MM.1S (cell line): ENCODE measurements at regions not wholly inside any gene's neighbourhood (a gene's known extent, or its start where the extent isn't known, plus 50 kb on each side); places are given as distances from the start of the nearest gene placed in this dataset.

Source experiments
- DNase-seq: peaks from one replicate; pipeline ENCODE4 v3.0.0-alpha.2; 2015
- H2AFZ ChIP-seq: fragments of 300-600 bp; sonication (generic); 2 replicates; pipeline ENCODE4 v1.6.0; 2016; ENCODE audit warnings: antibody characterized with exemption, low read length
- H3F3A ChIP-seq: fragments of 300-600 bp; sonication (generic); 2 replicates; pipeline ENCODE4 v1.6.1; 2016; ENCODE audit warnings: mild to moderate bottlenecking, antibody characterized with exemption, low read length, moderate library complexity, mixed read lengths; ENCODE audit not compliant: insufficient read depth
- H3K27ac ChIP-seq: fragments of 300-600 bp; sonication (generic); 2 replicates; pipeline ENCODE4 v1.5.1; 2016; ENCODE audit warnings: mild to moderate bottlenecking, low read length
- H3K27me3 ChIP-seq: fragments of 300-600 bp; sonication (generic); replicated peaks from 2 replicates; pipeline ENCODE4 v1.6.0; 2016; ENCODE audit warnings: low read length; ENCODE audit not compliant: insufficient read depth
- H3K36me3 ChIP-seq: fragments of 300-600 bp; sonication (generic); replicated peaks from 2 replicates; pipeline ENCODE4 v1.6.1; 2016; ENCODE audit warnings: mild to moderate bottlenecking, low read length, mixed read lengths; ENCODE audit not compliant: insufficient read depth
- H3K4me1 ChIP-seq: fragments of 300-600 bp; sonication (generic); 2 replicates; pipeline ENCODE4 v1.6.1; 2016; ENCODE audit warnings: low read length, mixed read lengths
- H3K4me2 ChIP-seq: fragments of 300-600 bp; sonication (generic); 2 replicates; pipeline ENCODE4 v1.6.0; 2016; ENCODE audit warnings: low read depth, low read length
- H3K4me3 ChIP-seq: fragments of 300-600 bp; sonication (generic); 2 replicates; pipeline ENCODE4 v1.5.1; 2016; ENCODE audit warnings: low read length, mixed read lengths
- H3K79me2 ChIP-seq: fragments of 300-600 bp; sonication (generic); 2 replicates; pipeline ENCODE4 v1.6.1; 2016; ENCODE audit warnings: mixed run types, low read length, mixed read lengths
- H3K9ac ChIP-seq: fragments of 300-600 bp; sonication (generic); 2 replicates; pipeline ENCODE4 v1.6.1; 2016; ENCODE audit warnings: low read length, mixed read lengths
- H3K9me2 ChIP-seq: fragments of 300-600 bp; sonication (generic); replicated peaks from 2 replicates; pipeline ENCODE4 v1.6.1; 2016; ENCODE audit warnings: mild to moderate bottlenecking, low read length, mixed read lengths; ENCODE audit not compliant: insufficient read depth
- H3K9me3 ChIP-seq: fragments of 300-600 bp; sonication (generic); replicated peaks from 2 replicates; pipeline ENCODE4 v1.6.1; 2016; ENCODE audit warnings: mild to moderate bottlenecking, low read length, mixed read lengths; ENCODE audit not compliant: insufficient read depth
- H4K20me1 ChIP-seq: fragments of 300-600 bp; sonication (generic); 2 replicates; pipeline ENCODE4 v1.6.1; 2016; ENCODE audit warnings: mild to moderate bottlenecking, low read length, moderate library complexity, mixed read lengths; ENCODE audit not compliant: insufficient read depth
- EZH2 ChIP-seq: fragments of 300-600 bp; sonication (generic); optimal IDR thresholded peaks from 2 replicates; pipeline ENCODE3; 2017; ENCODE audit warnings: low read depth, mild to moderate bottlenecking, antibody characterized with exemption, low read length, mixed read lengths
- EZH2phosphoT487 ChIP-seq: fragments of 300-600 bp; sonication (generic); IDR thresholded peaks from 2 replicates; pipeline ENCODE4 v1.6.1; 2018; ENCODE audit warnings: antibody characterized with exemption, low read length
- TF ChIP-seq, protein P1 (sequence below): fragments of 300-600 bp; sonication (generic); IDR thresholded peaks from 2 replicates; pipeline ENCODE4 v1.5.1; 2016; ENCODE audit warnings: antibody characterized with exemption, low read length, mixed read lengths

GRCh38 chr14:26873362-26873960, 275.6 kb upstream of the NOVA1 start:
- no peak for TF ChIP-seq EZH2phosphoT487
- no peak for TF ChIP-seq EZH2
- Histone ChIP-seq H3F3A (no peaks in the 10 kb centered on the region), H3K27me3 (no peaks in the 10 kb centered on the region), H3K4me1 (no peaks in the 10 kb centered on the region), H3K9me2 (no peaks in the 10 kb centered on the region), H3K4me3 (no peak overlapping the region), H3K9ac (no peak overlapping the region), H3K9me3 (no peaks in the 10 kb centered on the region), H3K79me2 (no peaks in the 10 kb centered on the region), H2AFZ (no peak overlapping the region), H4K20me1 (no peaks in the 10 kb centered on the region), H3K36me3 (no peaks in the 10 kb centered on the region), H3K4me2 (no peak overlapping the region), H3K27ac (no peak overlapping the region)
- DNase-seq: no peak

DNA sequence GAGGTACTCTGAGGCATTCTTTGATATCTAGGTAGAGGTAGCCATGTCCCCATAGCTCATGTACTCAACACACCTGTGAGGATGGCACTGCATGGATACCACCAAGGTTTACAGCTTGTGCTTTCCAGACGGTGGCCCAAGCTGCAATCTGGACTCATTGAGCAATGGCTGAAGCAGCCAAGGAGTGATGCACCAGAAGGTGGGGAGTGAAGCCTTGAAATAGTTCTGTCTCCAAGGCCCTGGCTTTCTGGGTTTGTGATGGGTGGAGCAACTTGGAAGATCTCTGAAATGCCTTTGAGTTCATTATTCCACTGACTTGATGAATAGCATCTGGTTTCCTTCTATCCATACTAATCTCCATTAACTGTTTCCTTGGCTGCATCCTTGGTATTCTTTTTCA, 290.0 kb upstream of the NOVA1 start:
- no peak overlapping the region for H2AFZ ChIP-seq
- no peaks in the 10 kb centered on the region for H4K20me1 ChIP-seq
- H3K79me2 ChIP-seq: no peaks in the 10 kb centered on the region
- no peak overlapping the region for H3K4me3 ChIP-seq
- H3K27me3 ChIP-seq: no peaks in the 10 kb centered on the region
- H3F3A ChIP-seq: no peaks in the 10 kb centered on the region
- DNase-seq: no peak
- TF ChIP-seq EZH2: no peak
- TF ChIP-seq, protein P1, sequence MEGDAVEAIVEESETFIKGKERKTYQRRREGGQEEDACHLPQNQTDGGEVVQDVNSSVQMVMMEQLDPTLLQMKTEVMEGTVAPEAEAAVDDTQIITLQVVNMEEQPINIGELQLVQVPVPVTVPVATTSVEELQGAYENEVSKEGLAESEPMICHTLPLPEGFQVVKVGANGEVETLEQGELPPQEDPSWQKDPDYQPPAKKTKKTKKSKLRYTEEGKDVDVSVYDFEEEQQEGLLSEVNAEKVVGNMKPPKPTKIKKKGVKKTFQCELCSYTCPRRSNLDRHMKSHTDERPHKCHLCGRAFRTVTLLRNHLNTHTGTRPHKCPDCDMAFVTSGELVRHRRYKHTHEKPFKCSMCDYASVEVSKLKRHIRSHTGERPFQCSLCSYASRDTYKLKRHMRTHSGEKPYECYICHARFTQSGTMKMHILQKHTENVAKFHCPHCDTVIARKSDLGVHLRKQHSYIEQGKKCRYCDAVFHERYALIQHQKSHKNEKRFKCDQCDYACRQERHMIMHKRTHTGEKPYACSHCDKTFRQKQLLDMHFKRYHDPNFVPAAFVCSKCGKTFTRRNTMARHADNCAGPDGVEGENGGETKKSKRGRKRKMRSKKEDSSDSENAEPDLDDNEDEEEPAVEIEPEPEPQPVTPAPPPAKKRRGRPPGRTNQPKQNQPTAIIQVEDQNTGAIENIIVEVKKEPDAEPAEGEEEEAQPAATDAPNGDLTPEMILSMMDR: no peak
- no peak for TF ChIP-seq EZH2phosphoT487
- no peaks in the 10 kb centered on the region for H3K9me2 ChIP-seq
- H3K4me2 ChIP-seq: no peak overlapping the region
- H3K36me3 ChIP-seq: no peaks in the 10 kb centered on the region
- no peaks in the 10 kb centered on the region for H3K9me3 ChIP-seq
- no peak overlapping the region for H3K27ac ChIP-seq
- H3K4me1 ChIP-seq: no peaks in the 10 kb centered on the region
- no peak overlapping the region for H3K9ac ChIP-seq

DNA sequence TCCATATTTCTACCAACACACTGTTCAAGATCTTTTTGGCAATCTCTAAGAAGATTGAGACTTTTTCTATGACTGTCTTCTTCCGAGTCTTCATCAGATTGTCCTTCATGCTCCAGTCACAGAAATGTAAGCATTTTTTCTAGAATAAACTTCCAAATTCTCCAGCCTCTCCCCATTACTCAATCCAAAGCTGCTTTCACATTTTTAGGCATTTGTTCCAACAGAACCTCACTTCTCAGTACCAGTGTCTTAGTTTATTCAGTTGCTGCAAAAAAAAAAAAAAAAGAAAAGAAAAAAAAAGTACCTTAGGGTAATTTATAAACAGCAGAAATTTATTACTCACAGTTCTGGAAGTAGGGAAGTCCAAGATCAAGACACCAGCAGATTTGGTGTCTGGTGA, 290.8 kb upstream of the NOVA1 start:
- H3K79me2 ChIP-seq: no peaks in the 10 kb centered on the region
- no peaks in the 10 kb centered on the region for H4K20me1 ChIP-seq
- H3F3A ChIP-seq: no peaks in the 10 kb centered on the region
- H3K9me2 ChIP-seq: no peaks in the 10 kb centered on the region
- no peak overlapping the region for H3K27ac ChIP-seq
- no peak overlapping the region for H2AFZ ChIP-seq
- H3K4me2 ChIP-seq: no peak overlapping the region
- TF ChIP-seq, protein P1: no peak
- TF ChIP-seq EZH2phosphoT487 (no peak), EZH2 (no peak)
- H3K4me3 ChIP-seq: no peak overlapping the region
- H3K9ac ChIP-seq: no peak overlapping the region
- no peaks in the 10 kb centered on the region for H3K4me1 ChIP-seq
- H3K36me3 ChIP-seq: no peaks in the 10 kb centered on the region
- no peaks in the 10 kb centered on the region for H3K27me3 ChIP-seq
- no peaks in the 10 kb centered on the region for H3K9me3 ChIP-seq
- no peak for DNase-seq

- DNase-seq: no peak
- Histone ChIP-seq H3K9me3 (no peaks in the 10 kb centered on the region), H3K79me2 (no peaks in the 10 kb centered on the region)
Measured at GRCh38 chr14:26896447-26896846, 298.6 kb upstream of the NOVA1 start.

More at GRCh38 chr14:26896447-26896846, 298.6 kb upstream of the NOVA1 start:
- Histone ChIP-seq H3K9me2 (no peaks in the 10 kb centered on the region), H3K4me3 (no peak overlapping the region), H4K20me1 (no peaks in the 10 kb centered on the region), H3K27ac (no peak overlapping the region), H3K4me2 (no peak overlapping the region), H3F3A (no peaks in the 10 kb centered on the region), H2AFZ (no peak overlapping the region), H3K9ac (no peak overlapping the region), H3K36me3 (no peaks in the 10 kb centered on the region), H3K4me1 (no peaks in the 10 kb centered on the region), H3K27me3 (no peaks in the 10 kb centered on the region)
- TF ChIP-seq, protein P1: no peak
- TF ChIP-seq EZH2phosphoT487 (no peak), EZH2 (no peak)
